ENCODE measurements at regions not wholly inside any gene's neighbourhood (a gene's known extent, or its start where the extent isn't known, plus 50 kb on each side); places are given as distances from the start of the nearest gene placed in this dataset.

DNA sequence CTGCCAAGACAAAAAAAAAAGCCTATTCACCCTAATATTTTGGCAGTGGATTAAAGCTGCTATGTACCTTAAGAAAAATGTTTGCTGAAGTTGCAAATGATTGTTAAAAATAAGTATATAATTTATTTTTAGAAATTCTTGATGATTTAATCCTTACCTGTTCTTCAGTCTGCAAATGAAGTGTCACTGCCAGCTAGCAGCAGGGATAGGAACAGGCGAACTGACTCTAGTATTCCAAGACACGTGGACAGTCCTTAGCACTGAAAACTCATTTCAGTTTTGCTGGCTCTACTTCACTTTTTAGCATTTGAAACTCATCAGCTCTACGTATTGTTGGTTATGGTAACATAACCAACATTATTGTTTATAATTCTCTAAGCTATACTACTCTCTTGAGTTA lies 204.4 kb upstream of the ID4 start:
- TF ChIP-seq SPI1 (IDR thresholded peaks at IDR 0.05; ENCODE audit: low read depth, low read length) (no peak), POLR2AphosphoS5 (IDR thresholded peaks at IDR 0.05; ENCODE audit: low read depth, low read length) (no peak), POLR2A (IDR thresholded peaks at IDR 0.05; ENCODE audit: low read depth, low read length) (no peak), TAF1 (IDR thresholded peaks at IDR 0.05; ENCODE audit: low read depth, low read length) (no peak), PAX5 (IDR thresholded peaks at IDR 0.05; ENCODE audit: insufficient read depth, low read length, severe bottlenecking) (no peak), POU2F2 (IDR thresholded peaks at IDR 0.05; ENCODE audit: low read depth, low read length) (no peak)
